Neural cell (in vitro differentiated cells): ENCODE measurements at regions not wholly inside any gene's neighbourhood (a gene's known extent, or its start where the extent isn't known, plus 50 kb on each side); places are given as distances from the start of the nearest gene placed in this dataset.

Experiments
- CTCF ChIP-seq: fragments of 450-650 bp; IDR thresholded peaks from 2 replicates; pipeline ENCODE4 v1.5.1; 2014; ENCODE audit warnings: antibody characterized with exemption, mild to moderate bottlenecking, moderate library complexity; ENCODE audit not compliant: poor library complexity, severe bottlenecking
- RAD21 ChIP-seq: fragments of 450-650 bp; conservative IDR thresholded peaks from 2 replicates; pipeline ENCODE4 v1.6.1; 2014; ENCODE audit warnings: antibody characterized with exemption, mild to moderate bottlenecking, moderate library complexity

GRCh38 chr7:140261522-140261921 lies 84.7 kb upstream of the KDM7A start:
- no peak for TF ChIP-seq CTCF
- no peak for TF ChIP-seq RAD21
